ENCODE measurements at regions not wholly inside any gene's neighbourhood (a gene's known extent, or its start where the extent isn't known, plus 50 kb on each side); places are given as distances from the start of the nearest gene placed in this dataset.

DNA sequence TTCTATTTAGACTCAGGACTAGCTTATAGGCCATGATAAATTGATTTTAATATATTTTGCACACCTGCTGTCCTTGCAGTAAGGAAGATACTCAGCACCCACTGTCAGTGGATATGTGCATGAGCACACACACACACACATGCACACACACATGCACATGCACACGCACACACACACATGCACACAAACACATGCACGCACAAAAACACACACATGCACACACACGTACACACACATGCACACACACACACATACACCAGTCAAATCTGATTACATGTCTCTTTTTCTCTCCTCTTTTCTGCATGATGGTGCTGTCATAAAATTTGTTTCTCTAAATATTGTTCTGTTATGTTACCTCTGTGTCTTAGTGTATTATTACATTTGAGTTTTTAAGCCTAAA lies 87.3 kb upstream of the OSTN start:
- Histone ChIP-seq H2AK5ac (ENCODE audit: insufficient read length, low read length) (no peak overlapping the region), H3K23me2 (ENCODE audit: insufficient read length, low read depth, low read length, poor library complexity, severe bottlenecking) (no peaks in the 10 kb centered on the region), H2BK12ac (ENCODE audit: insufficient read length, low read depth, low read length) (no peak overlapping the region), H3K79me1 (ENCODE audit: insufficient read depth, low read depth, low read length, poor library complexity, severe bottlenecking) (no peaks in the 10 kb centered on the region), H2BK15ac (ENCODE audit: low read depth, low read length) (no peak overlapping the region; the same call in 1 of the 2 replicates), H4K20me1 (ENCODE audit: control insufficient read depth, insufficient read depth, insufficient read length) (no peaks in the 10 kb centered on the region), H3K23ac (ENCODE audit: insufficient read length, low read depth, low read length) (peak overlapping the region; percentile 86), H3K27me3 (ENCODE audit: insufficient read depth, low read length) (no peaks in the 10 kb centered on the region), H4K5ac (ENCODE audit: insufficient read length, low read depth, low read length) (peak overlapping the region; percentile 94), H2BK20ac (ENCODE audit: low read depth, low read length, poor library complexity, severe bottlenecking) (no peak overlapping the region), H2AFZ (ENCODE audit: low read length) (no peak overlapping the region), H3T11ph (ENCODE audit: low read length) (no peak overlapping the region), H4K91ac (ENCODE audit: insufficient read length, low read depth, low read length) (no peak overlapping the region), H3K4ac (ENCODE audit: low read depth, low read length) (no peak overlapping the region), H3K79me2 (ENCODE audit: insufficient read depth, low read length) (no peaks in the 10 kb centered on the region), H3K9me3 (ENCODE audit: control insufficient read depth, low read depth, low read length) (no peaks in the 10 kb centered on the region), H3K56ac (ENCODE audit: insufficient read length, low read depth, low read length) (no peak overlapping the region), H4K8ac (replicated peaks; ENCODE audit: insufficient read length, low read depth, low read length) (peak overlapping the region; percentile 93), H3K4me2 (ENCODE audit: insufficient read depth, insufficient read length, low read length) (no peak overlapping the region), H3K4me1 (ENCODE audit: insufficient read depth, low read length) (no peaks in the 10 kb centered on the region), H3K18ac (ENCODE audit: insufficient read length, low read depth, low read length) (peak overlapping the region; percentile 75), H3K27ac (ENCODE audit: insufficient read length, low read depth, low read length) (no peak overlapping the region), H2BK5ac (ENCODE audit: insufficient read length, low read length) (no peak overlapping the region), H3K14ac (ENCODE audit: insufficient read depth, low read length) (no peak overlapping the region), H2BK120ac (ENCODE audit: low read depth, low read length, poor library complexity, severe bottlenecking) (no peak overlapping the region), H3K9ac (ENCODE audit: extremely low read depth, insufficient read length, low read length) (no peak overlapping the region)
- TF ChIP-seq, protein P1, sequence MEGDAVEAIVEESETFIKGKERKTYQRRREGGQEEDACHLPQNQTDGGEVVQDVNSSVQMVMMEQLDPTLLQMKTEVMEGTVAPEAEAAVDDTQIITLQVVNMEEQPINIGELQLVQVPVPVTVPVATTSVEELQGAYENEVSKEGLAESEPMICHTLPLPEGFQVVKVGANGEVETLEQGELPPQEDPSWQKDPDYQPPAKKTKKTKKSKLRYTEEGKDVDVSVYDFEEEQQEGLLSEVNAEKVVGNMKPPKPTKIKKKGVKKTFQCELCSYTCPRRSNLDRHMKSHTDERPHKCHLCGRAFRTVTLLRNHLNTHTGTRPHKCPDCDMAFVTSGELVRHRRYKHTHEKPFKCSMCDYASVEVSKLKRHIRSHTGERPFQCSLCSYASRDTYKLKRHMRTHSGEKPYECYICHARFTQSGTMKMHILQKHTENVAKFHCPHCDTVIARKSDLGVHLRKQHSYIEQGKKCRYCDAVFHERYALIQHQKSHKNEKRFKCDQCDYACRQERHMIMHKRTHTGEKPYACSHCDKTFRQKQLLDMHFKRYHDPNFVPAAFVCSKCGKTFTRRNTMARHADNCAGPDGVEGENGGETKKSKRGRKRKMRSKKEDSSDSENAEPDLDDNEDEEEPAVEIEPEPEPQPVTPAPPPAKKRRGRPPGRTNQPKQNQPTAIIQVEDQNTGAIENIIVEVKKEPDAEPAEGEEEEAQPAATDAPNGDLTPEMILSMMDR (conservative IDR thresholded peaks at IDR 0.05), result no peak
- Mint-ChIP-seq H3K4me1 (no peaks in the 10 kb centered on the region), H3K4me3 (no peak overlapping the region), H3K27me3 (ENCODE audit: low read depth) (no peaks in the 10 kb centered on the region; the same call in 1 of the 2 replicates), H3K27ac (no peak overlapping the region), H3K9me3 (no peaks in the 10 kb centered on the region), H3K36me3 (ENCODE audit: insufficient read depth in 1 of 3, low read depth in 3 of 3) (no peaks in the 10 kb centered on the region)
- no peak for DNase-seq
- no CpG with 5 or more reads among the region's 3 CpGs for WGBS (ENCODE audit: extremely low coverage, insufficient read length, low lambda C conversion rate)

Measured in H9 (cell line).